HK-2 (cell line): ENCODE measurements at regions not wholly inside any gene's neighbourhood (a gene's known extent, or its start where the extent isn't known, plus 50 kb on each side); places are given as distances from the start of the nearest gene placed in this dataset.

Source experiments
- DNase-seq: peaks from one replicate; pipeline ENCODE4 v3.0.0-alpha.2; 2018; ENCODE audit not compliant: unreplicated experiment

DNA sequence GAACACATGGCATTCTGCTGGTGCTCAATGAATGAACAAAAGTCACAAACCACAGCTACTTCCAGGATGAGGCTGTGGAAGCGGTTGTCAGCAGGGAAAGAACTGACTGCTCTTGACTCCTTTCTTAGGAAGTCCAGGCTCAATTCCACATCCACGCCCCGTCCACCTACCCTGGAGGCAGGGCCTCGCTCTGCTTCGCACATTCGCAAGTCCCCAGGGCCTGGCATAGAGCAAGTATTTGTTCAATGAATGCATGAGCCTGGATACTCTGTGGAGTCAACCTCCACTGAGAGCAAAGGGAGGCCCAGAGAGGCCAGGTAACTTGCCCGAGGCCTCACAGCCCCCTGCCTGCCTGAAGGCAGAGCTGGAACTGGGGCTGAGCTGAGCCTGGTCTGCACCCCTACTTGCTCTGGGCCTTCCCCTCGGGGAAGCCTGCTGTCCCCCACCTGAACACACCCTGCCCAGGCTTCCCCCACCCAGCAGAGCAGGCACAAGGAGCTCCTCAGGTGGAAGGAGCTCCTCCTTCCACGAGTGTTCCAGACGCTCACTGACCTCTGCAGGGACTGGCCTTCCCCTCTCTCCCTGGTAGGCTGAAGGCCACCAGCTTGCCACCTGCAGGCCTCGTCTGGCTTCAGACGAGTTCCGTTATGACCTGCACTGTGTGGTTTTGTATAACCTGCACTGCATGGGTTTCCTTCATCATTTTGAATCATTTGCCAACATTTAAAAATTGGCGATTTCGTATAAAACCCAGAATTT is 119.3 kb upstream of the PTPN1 start:
- DNase-seq = no peak

DNA sequence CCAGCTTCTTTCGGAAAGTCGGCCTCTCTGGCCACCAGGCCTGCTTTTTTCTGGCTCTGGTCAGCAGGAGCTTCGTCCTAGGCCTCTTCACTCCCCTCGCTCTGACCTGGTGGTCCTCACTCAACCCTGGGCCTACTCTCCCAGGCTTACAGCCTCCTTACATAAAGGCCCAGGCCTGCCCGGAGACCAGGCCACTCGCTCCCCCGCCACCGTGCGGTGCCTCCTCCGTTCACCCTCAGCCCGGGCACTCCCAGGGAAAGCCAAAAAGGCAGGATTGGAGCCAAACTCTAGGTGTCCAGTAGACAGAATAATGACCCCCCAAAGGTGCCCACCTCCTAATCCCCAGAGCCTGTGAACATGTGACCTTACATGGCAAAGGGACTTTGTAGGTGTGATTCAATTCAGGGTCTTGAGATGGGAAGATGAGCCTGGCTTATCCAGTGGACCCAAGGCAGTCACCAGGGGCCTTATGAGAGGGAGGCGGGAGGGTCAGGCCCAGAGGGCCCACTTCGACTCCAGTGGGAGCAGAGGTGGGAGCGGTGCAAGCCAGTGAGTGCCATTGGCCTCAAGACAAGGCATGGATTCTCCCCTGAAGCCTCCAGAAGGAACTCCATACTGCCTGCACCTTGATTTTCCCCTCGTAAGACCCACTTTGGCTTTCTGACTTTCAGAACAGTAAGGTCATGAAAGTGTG is 118.6 kb upstream of the PTPN1 start:
- no peak for DNase-seq

DNA sequence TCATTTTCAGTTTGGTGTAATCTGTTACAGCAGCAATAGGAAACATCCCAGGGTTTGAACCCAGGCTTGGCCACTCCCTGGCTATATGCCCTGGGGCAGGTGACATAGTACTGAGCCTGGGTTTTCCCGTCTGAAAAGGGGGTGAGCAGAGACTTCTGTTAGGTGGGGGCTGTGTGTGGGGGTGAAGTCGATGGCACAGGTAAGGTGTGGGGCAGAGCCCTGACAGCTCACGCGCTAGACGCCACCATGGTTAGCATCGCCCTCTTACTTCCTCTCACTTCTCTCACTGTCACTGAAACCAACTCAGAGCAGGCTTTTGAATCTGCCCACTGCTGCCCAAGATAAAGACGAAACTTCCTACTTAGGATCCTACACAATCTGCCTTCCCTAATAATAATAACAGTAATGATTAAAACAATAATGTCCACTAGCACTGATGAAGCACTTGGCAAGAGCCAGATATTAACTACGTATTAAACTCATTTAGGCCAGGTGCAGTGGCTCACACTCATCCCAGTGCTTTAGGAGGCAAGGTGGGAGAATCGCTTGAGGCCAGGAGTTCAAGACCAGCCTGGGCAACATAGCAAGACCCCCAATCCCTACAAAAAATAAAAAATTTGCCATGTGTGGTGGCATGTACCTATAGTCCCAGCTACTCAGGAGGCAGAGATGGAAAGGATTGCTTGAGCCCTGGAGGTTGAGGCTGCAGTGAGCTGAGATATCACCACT is 117.9 kb upstream of the PTPN1 start:
- DNase-seq = no peak

DNA sequence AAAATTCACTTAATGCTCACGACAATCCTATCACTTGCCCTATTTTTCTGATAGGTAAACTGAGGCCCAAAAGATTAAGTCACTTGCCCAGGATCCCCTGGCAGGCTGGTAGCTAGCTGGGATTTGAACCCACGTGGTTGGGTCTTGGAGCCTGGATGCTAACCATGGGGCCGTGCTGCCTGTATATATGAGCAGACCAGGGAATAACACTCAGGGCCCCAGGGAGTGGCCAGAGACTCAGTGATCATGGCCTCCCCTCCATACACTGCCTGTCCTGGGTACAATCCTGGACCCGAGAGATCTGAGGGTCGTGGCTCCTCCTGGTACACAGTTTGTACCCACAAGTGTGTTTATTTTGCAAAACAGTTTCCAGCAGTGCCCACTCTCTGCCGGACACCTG is 116.9 kb upstream of the PTPN1 start:
- DNase-seq = no peak

DNA sequence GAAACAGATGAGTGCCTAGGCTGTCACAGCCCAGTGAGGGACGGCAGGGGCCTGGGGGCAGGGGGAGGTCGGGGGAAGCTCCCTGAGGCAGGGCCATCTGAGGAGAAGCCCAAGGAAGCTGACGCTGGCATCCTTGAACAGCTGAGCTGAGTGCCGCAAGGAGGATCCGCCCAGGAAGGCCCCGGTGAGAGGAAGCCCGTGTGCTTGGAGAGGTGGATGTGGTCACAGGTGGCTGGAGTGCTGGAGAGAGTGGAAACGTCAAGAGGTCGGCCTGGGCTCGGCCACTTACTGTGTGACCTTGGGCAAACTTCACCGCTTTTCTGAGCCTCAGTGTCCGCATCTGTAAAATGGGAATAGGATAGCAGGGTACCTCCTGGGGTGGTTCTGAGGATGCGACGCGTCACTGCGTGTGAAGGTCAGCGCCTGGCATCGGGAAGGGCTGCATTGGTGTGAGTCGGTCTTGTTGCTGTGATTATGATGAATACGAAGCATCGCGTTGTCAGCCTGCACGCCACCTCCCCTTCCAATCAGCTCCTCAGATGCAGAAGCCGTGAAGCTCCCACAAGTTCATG is 116.1 kb upstream of the PTPN1 start:
- DNase-seq = no peak

- DNase-seq = no peak
These were observed 115.6 kb upstream of the PTPN1 start for GRCh38 chr20:50394569-50394968.

- no peak for DNase-seq
These were observed 114.9 kb upstream of the PTPN1 start for GRCh38 chr20:50395251-50395729.

DNA sequence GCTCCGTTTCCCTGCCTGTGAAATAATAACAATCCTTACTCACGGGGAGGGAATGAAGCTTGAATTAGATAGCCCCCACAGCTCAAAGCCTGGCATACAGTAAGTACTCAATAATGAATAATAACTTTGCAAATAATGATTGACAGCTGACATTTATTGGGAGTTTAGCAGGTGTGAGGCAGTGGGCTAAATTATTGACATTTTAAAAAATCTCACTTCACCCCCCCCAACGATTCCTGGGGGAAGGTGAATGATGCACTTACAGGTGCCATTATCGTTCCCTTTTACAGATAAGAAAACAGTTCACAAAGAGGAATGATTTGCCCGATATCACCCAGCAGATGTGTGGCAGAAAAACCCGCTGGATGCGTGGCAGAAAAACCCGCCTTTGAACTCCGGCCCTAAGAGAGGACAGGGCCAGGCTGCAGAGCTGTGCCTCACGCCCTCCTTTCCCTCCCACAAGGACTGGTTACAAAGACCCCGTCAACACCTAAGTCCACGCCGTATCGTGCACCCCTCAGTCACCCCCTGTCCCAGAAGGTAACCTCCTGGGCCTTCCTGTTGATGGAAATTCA is 114.2 kb upstream of the PTPN1 start:
- no peak for DNase-seq

DNA sequence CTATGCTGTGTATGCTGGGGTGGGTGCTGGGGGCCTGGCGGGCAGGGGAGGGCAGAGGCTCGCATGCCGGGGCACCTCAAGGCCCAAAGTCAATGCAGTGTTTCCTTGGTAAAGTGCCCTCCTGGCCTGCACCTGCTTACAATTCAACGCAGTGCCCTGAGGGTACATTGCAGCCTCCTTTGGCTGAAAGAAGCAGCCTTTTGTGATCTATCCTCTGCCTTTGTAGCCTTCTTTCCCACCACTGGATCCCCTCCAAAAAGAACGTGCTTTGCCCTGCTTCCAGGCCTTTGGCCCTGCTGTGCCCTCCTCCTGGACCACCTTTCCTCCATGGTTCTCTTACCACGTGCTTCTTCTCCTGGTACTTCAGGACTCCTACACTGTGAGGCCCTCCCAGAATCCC is 113.6 kb upstream of the PTPN1 start:
- no peak for DNase-seq

GRCh38 chr20:50397058-50397457 is 113.1 kb upstream of the PTPN1 start:
- no peak for DNase-seq

DNA sequence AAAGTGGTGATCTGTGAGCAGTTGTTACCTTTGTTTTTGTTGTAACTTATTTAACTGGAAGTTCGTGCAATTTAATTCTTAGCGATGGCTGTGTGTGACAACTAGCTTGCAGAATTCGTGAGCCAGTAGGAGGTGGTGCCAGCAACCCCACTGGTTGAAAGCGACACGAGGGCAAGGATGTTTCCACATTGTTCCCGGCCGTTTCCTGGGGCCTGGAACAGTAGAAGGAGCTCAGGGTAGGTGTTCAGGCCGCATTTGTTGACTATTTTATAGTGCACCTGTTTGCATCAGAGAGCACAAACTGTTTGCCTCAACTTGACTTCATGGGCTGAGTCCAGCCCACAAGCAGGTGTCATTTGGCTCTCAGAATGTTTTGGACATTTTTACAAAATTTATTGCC is 112.1 kb upstream of the PTPN1 start:
- DNase-seq = no peak

- no peak for DNase-seq
These were observed 111.7 kb upstream of the PTPN1 start for GRCh38 chr20:50398471-50398820.

DNA sequence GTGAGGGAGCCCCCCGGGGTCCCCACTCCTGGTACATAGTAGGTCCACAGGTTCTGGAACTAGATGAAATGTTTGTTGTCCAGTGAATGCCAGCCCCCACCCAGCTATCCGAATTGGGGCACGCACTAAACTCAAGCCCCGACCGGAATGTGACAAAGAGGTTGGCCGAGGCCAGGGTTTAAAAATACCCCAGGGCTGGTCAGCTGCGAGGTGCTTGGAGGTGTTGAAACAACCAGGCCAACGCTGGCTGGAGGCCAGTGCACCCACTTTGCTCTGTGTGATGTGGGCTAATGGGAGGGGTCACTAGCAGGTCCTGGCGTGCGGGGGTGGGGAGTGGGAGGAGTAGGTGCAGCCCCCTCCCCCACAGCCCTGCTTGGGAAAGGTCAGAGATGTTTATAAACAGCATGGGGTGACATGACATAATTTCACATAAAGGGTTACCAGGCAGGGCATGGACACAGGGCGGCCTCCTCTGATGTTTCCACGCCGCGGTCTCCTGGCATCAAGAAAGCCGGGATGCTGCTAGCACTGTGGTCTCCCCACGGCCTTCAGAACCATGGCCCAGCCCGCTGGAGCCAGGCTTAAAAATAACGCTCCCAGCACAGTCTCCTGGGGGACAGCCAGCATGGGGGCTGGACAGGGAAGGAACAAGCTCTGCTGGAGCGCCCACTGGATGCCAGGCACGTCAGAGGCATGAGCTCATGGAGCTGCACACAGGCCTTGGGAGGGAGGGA is 111.2 kb upstream of the PTPN1 start:
- DNase-seq = no peak

DNA sequence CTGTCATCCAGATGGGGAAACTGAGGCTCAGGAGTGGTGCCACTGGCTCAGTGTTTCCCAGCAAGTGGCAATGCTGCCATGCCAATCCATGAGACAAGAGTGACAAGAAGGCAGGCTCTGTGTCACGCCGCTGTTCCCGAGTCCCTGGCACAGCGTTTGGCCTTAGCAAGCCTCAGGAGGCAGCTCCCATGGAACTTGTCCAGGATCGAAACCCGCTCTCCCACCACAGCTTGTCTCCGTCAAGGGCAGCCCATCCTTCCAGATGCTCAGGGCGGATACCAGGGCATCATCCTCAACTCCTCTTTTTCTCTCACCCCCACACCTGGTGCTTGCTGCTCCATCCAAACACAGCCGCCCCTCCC is 110.6 kb upstream of the PTPN1 start:
- DNase-seq = no peak

DNA sequence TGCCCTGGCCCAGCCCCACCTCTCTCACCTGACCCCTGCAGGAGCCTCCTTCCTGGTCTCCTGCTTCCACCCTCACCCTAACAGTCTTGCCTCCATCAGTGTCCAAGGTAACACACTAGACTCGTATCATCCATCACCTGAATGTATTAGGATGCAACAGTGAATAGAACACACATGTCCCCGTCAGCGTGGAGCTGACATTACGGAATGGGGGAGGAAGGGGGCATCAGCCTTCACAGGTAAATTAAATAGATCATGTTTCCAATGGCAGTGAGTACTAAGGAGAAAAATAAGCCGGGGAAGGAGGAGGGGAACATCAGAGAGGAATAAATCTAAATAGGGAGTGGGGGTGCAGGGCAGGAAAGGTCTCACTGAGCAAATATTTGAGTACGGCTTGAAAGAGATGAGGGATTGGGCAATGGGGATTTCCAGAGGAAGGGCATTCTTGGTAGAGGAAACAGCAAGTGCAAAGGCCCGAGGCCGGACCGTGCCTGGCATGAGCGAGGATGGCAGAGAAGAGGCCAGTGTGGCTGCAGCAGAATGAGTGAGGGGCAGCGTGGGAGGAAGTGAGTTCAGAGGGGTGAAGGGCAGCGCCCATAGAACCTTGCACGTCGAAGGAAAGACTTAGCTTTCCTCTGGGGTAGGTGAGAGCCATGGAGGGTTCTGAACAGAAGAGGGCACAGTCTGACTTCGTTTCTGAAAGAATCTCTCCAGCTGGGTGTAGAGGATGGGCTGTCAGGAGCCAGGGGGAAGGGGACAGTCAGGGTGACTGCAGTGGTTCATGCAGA is 110.1 kb upstream of the PTPN1 start:
- no peak for DNase-seq

DNA sequence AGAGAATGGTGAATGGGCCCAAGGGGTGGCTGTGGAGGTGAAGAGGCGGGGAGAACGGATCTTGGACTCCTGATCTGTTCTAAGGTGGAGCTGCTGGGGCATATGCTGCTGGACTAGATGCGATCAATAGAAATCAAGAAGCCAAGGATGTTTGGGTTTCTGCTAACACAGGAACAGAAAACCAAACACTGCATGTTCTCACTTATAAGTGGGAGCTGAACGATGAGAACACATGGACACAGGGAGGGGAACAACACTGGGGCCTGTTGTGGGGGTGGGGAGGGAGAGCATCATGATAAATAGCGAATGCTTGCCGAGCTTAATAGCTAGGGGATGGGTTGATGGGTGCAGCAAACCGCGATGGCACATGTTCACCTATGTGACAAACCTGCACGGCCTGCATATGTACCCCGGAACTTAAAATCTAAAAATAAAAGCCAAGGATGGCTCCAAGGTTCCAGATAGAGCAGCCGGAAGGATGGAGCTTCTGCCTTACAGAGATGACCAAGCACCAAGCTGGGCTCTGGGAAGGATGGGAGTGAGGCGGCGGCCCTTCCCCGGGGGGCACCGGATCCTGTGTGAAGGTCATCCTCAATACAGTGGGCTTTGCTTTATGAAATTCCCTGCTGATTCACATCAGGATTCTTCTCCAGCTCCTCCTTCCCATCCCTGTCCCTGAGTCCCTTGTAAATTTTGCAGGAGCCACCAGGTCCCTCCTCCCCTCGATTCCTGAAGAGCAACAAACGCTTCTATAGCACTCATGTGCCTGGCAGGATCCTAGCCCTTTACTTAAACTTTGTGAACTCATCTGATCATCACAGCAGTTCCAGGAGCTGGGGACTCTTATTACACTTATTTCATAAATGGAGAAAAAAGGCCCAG is 109.2 kb upstream of the PTPN1 start:
- no peak for DNase-seq

DNA sequence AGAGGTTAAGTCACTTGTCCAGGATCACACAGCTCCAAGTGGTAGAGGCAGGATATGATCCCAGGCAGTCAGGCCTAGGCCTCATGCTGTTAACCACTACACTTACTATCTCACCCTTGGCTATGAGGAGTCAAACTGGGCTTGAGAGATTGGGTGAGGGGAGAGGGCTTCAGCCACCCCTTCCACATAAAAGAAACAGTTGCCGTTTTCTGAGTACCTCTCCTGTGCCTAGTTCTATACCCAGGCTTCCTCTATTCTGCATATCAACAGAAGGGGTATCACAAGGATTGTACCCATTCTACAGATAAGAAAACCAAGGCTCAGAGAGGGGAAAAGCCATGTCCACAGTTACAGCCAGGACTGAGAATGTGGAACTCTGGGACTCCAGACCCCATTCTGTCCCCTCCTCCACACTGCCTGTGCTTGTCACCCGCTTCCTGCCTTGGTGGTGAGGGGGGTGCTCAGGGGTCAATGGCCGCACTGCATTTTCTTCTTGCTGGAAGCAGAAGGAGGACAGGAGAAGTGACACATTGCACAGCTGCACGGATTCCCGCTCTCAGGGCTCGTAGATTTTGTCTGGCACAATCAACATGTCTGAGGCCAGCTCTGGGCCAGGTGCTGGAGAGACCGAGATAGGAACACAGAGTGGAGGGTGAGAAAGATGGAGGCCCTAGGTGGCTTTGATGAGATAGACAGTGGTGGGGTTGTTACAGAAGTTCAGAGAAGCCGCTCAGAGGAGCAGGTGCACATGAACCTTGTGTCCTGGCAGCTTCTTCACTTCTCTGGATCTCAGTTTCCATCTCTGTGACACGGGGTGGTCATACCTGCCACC is 108.4 kb upstream of the PTPN1 start:
- no peak for DNase-seq

- DNase-seq = no peak
These were observed 106.4 kb upstream of the PTPN1 start for GRCh38 chr20:50403565-50404418.
